Panc1 (cell line): ENCODE measurements at regions not wholly inside any gene's neighbourhood (a gene's known extent, or its start where the extent isn't known, plus 50 kb on each side); places are given as distances from the start of the nearest gene placed in this dataset.

ENCODE experiments used
- ATAC-seq: fragments of 200-7000 bp; cut with Tn5 transposase; 2 replicates; pipeline ENCODE4 v1.9.1; 2020; ENCODE audit warnings: mild to moderate bottlenecking, moderate library complexity
- BruUV-seq: library from RNA; stranded (reverse); fragments of 400-500 nt; replicated peaks from 2 replicates; lab custom pipeline; 2021; lab: Mats Ljungman, UMichigan
- CTCF ChIA-PET: fragments of 300-600 bp; sonication (Branson Sonifier 250); formaldehyde crosslinking; loops from one replicate; lab custom pipeline; 2022; ENCODE audit warnings: antibody characterized with exemption; lab: Charles Lee
- POLR2A ChIA-PET: fragments of 300-600 bp; sonication (Branson Sonifier 250); formaldehyde crosslinking; loops from one replicate; lab custom pipeline; 2022; ENCODE audit warnings: antibody characterized with exemption; lab: Charles Lee
- DNase-seq: peaks from one replicate; pipeline ENCODE4 v3.0.0-alpha.2; 2010; ENCODE audit warnings: low read depth, low spot score
- H3K27ac ChIP-seq: 2 replicates; pipeline ENCODE4 v1.5.1; 2011; ENCODE audit warnings: mild to moderate bottlenecking, low read length, inconsistent platforms
- H3K27me3 ChIP-seq: fragments of 200-500 bp; sonication (Bioruptor generic); 2 replicates; pipeline ENCODE4 v1.6.0; 2014; ENCODE audit warnings: low read length, inconsistent platforms; ENCODE audit not compliant: control insufficient read depth, insufficient read depth
- H3K36me3 ChIP-seq: fragments of 200-500 bp; sonication (Bioruptor generic); 2 replicates; pipeline ENCODE4 v1.5.1; 2014; ENCODE audit warnings: inconsistent platforms, mild to moderate bottlenecking, low read length, moderate library complexity; ENCODE audit not compliant: control insufficient read depth, insufficient read depth
- H3K4me1 ChIP-seq: 2 replicates; pipeline ENCODE4 v1.5.1; 2011; ENCODE audit warnings: inconsistent platforms, mild to moderate bottlenecking, low read length, moderate library complexity; ENCODE audit not compliant: control insufficient read depth, insufficient read depth
- H3K4me3 ChIP-seq, 2 experiments: 2 replicates each; pipeline ENCODE4 v1.5.1; 2011 to 2012; ENCODE audit warnings: low read depth in 2 of 2, low read length in 2 of 2, mild to moderate bottlenecking in 2 of 2, inconsistent platforms in 1 of 2, moderate library complexity in 1 of 2
- H3K9me3 ChIP-seq: fragments of 200-500 bp; sonication (Bioruptor generic); 2 replicates; pipeline ENCODE4 v1.5.1; 2014; ENCODE audit warnings: low read depth, mild to moderate bottlenecking, inconsistent platforms, low read length, moderate library complexity; ENCODE audit not compliant: control insufficient read depth, insufficient read depth
- POLR2AphosphoS5 ChIP-seq: IDR thresholded peaks from 2 replicates; pipeline ENCODE4 v1.6.1; 2012; ENCODE audit warnings: mild to moderate bottlenecking, low read depth, low read length, moderate library complexity
- SIN3A ChIP-seq: IDR thresholded peaks from 2 replicates; pipeline ENCODE4 v1.6.1; 2012; ENCODE audit warnings: low read depth, mild to moderate bottlenecking, low read length, moderate library complexity, borderline replicate concordance; ENCODE audit not compliant: insufficient read depth
- TCF7L2 ChIP-seq: IDR thresholded peaks from 2 replicates; pipeline ENCODE4 v1.6.1; 2011; ENCODE audit warnings: mild to moderate bottlenecking, low read depth, low read length, inconsistent platforms
- in situ Hi-C: cut with HindIII; loops from 2 replicates; pipeline ENCODE4 v1.10.0; 2016; ENCODE audit warnings: low sequenced_read_pairs, low pct_unique_long_range_greater_than_20kb
- intact Hi-C: fragments of 100-400 bp; cut with micrococcal nuclease; formaldehyde crosslinking; loops from one replicate; pipeline ENCODE4 v1.10.0; 2022; ENCODE audit not compliant: unreplicated experiment
- TF ChIP-seq, protein P1 (sequence below): fragments of 450-650 bp; IDR thresholded peaks from 2 replicates; pipeline ENCODE4 v1.5.1; 2017; ENCODE audit warnings: mild to moderate bottlenecking
- TF ChIP-seq, protein P2 (sequence below), 2 experiments: IDR thresholded peaks; 2 replicates each; pipeline ENCODE4 v1.6.1; 2011 to 2012; ENCODE audit warnings: low read depth in 2 of 2, control low read depth in 1 of 2, low read length in 1 of 2, mild to moderate bottlenecking in 1 of 2, moderate library complexity in 1 of 2; ENCODE audit not compliant: insufficient read depth in 1 of 2

DNA sequence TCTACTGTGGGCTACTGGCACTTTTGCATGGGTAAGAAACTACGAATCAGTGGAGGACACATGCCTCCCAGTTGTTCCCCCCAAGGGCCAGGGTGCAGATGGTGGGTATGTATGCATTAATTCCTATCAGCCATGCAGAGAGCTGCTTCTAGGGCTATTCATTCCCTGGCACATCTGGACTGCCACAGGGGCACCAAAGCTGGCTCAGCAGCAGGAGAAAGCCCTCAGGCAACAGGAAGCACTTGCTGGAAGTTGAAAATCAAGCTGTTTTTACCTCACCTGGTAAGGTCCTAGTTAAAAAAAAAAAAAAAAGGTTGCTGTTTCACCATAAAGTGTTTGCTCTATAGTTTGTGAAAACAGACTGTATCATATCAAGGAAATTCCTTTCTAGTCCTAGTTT is 1342.6 kb downstream of the REEP3 start:
- intact Hi-C loops (no loop called here), in situ Hi-C loops (no loop called here)
- BruUV-seq: no TSS peak
- H3K4me3 ChIP-seq: no peak overlapping the region
- no peaks in the 10 kb centered on the region for H3K4me1 ChIP-seq
- CTCF ChIA-PET: no interaction called here
- TF ChIP-seq POLR2AphosphoS5 (no peak), TCF7L2 (no peak), SIN3A (no peak)
- TF ChIP-seq, protein P1, sequence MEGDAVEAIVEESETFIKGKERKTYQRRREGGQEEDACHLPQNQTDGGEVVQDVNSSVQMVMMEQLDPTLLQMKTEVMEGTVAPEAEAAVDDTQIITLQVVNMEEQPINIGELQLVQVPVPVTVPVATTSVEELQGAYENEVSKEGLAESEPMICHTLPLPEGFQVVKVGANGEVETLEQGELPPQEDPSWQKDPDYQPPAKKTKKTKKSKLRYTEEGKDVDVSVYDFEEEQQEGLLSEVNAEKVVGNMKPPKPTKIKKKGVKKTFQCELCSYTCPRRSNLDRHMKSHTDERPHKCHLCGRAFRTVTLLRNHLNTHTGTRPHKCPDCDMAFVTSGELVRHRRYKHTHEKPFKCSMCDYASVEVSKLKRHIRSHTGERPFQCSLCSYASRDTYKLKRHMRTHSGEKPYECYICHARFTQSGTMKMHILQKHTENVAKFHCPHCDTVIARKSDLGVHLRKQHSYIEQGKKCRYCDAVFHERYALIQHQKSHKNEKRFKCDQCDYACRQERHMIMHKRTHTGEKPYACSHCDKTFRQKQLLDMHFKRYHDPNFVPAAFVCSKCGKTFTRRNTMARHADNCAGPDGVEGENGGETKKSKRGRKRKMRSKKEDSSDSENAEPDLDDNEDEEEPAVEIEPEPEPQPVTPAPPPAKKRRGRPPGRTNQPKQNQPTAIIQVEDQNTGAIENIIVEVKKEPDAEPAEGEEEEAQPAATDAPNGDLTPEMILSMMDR: no peak
- TF ChIP-seq, protein P2, sequence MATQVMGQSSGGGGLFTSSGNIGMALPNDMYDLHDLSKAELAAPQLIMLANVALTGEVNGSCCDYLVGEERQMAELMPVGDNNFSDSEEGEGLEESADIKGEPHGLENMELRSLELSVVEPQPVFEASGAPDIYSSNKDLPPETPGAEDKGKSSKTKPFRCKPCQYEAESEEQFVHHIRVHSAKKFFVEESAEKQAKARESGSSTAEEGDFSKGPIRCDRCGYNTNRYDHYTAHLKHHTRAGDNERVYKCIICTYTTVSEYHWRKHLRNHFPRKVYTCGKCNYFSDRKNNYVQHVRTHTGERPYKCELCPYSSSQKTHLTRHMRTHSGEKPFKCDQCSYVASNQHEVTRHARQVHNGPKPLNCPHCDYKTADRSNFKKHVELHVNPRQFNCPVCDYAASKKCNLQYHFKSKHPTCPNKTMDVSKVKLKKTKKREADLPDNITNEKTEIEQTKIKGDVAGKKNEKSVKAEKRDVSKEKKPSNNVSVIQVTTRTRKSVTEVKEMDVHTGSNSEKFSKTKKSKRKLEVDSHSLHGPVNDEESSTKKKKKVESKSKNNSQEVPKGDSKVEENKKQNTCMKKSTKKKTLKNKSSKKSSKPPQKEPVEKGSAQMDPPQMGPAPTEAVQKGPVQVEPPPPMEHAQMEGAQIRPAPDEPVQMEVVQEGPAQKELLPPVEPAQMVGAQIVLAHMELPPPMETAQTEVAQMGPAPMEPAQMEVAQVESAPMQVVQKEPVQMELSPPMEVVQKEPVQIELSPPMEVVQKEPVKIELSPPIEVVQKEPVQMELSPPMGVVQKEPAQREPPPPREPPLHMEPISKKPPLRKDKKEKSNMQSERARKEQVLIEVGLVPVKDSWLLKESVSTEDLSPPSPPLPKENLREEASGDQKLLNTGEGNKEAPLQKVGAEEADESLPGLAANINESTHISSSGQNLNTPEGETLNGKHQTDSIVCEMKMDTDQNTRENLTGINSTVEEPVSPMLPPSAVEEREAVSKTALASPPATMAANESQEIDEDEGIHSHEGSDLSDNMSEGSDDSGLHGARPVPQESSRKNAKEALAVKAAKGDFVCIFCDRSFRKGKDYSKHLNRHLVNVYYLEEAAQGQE (IDR thresholded peaks at IDR 0.05; ENCODE audit: insufficient read depth in 1 of 2, low read depth in 2 of 2, low read length in 1 of 2): no peak
- no peak overlapping the region for H3K27ac ChIP-seq
- H3K9me3 ChIP-seq: peaks cover 3% of the 10 kb centered on the region; the same call in 1 of the 2 replicates
- POLR2A ChIA-PET: interaction anchor here (0.7 kb wide), 1 partner anchor 805 kb away, joined by 6 read pairs; no protein-coding TSS in a partner anchor
- no peak for ATAC-seq
- H3K36me3 ChIP-seq: no peaks in the 10 kb centered on the region; the same call in 1 of the 2 replicates
- no peak for DNase-seq
- H3K27me3 ChIP-seq: no peaks in the 10 kb centered on the region

DNA sequence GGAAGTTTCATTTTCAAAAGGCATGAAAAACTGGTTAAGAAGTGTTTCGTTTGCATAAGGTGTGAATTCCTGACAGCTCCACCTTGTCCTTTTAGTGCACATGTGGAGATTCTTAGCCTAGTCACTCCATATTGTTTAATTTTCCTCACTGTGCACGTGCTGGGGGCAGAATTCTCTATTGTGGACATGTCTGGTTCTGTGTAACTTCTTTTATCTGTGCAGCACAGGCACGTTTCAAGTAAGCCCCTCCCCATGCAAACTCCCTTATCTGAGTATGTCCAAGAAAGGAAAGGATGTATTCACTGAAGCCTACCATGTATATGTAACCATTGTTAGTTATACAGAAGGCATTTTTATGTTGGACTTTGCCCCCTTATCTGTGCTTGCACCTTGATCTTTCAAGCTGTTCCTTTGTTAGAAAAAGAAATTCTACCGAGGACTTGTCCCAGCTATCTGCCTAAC is 1346.3 kb downstream of the REEP3 start:
- intact Hi-C loops (no loop called here), in situ Hi-C loops (no loop called here)
- ChIA-PET CTCF (no interaction called here), POLR2A (no interaction called here)
- Histone ChIP-seq H3K9me3 (no peaks in the 10 kb centered on the region), H3K4me1 (no peaks in the 10 kb centered on the region), H3K4me3 (no peak overlapping the region), H3K27ac (no peak overlapping the region), H3K36me3 (no peaks in the 10 kb centered on the region; the same call in 1 of the 2 replicates), H3K27me3 (no peaks in the 10 kb centered on the region)
- no TSS peak for BruUV-seq
- DNase-seq (no peak), ATAC-seq (no peak)
- TF ChIP-seq, protein P2 (IDR thresholded peaks at IDR 0.05; ENCODE audit: insufficient read depth in 1 of 2, low read depth in 2 of 2, low read length in 1 of 2): no peak
- TF ChIP-seq SIN3A: no peak
- TF ChIP-seq, protein P1: no peak
- no peak for TF ChIP-seq TCF7L2
- no peak for TF ChIP-seq POLR2AphosphoS5
